ENCODE measurements at regions not wholly inside any gene's neighbourhood (a gene's known extent, or its start where the extent isn't known, plus 50 kb on each side); places are given as distances from the start of the nearest gene placed in this dataset.

GRCh38 chrX:40855411-40855810 is 120.1 kb upstream of the MED14 start:
- TF ChIP-seq SMC3 (IDR thresholded peaks at IDR 0.05; ENCODE audit: borderline replicate concordance, low read length) = no peak
- TF ChIP-seq, protein P1, sequence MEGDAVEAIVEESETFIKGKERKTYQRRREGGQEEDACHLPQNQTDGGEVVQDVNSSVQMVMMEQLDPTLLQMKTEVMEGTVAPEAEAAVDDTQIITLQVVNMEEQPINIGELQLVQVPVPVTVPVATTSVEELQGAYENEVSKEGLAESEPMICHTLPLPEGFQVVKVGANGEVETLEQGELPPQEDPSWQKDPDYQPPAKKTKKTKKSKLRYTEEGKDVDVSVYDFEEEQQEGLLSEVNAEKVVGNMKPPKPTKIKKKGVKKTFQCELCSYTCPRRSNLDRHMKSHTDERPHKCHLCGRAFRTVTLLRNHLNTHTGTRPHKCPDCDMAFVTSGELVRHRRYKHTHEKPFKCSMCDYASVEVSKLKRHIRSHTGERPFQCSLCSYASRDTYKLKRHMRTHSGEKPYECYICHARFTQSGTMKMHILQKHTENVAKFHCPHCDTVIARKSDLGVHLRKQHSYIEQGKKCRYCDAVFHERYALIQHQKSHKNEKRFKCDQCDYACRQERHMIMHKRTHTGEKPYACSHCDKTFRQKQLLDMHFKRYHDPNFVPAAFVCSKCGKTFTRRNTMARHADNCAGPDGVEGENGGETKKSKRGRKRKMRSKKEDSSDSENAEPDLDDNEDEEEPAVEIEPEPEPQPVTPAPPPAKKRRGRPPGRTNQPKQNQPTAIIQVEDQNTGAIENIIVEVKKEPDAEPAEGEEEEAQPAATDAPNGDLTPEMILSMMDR (IDR thresholded peaks at IDR 0.05 in 2 of 3, conservative IDR thresholded peaks at IDR 0.05 in 1 of 3; ENCODE audit: control insufficient read depth in 2 of 3, extremely low read depth in 1 of 3, insufficient read depth in 1 of 3, low read depth in 3 of 3, low read length in 3 of 3) = no peak
- TF ChIP-seq NFIC (IDR thresholded peaks at IDR 0.05; ENCODE audit: low read depth, low read length) = no peak
- TF ChIP-seq ZNF274 (IDR thresholded peaks at IDR 0.05; ENCODE audit: insufficient read depth, insufficient read length) = no peak
- TF ChIP-seq FOXM1 (IDR thresholded peaks at IDR 0.05; ENCODE audit: low read depth, low read length) = no peak
